Trophoblast cell (in vitro differentiated cells and primary cell): ENCODE measurements at regions not wholly inside any gene's neighbourhood (a gene's known extent, or its start where the extent isn't known, plus 50 kb on each side); places are given as distances from the start of the nearest gene placed in this dataset.

Source experiments
- DNase-seq, 2 donors: peaks; one replicate each; pipeline ENCODE4 v3.0.0-alpha.2; 2016
- H2AFZ ChIP-seq: 2 replicates; pipeline ENCODE4 v1.6.1; 2013; ENCODE audit warnings: low read length, moderate library complexity, mild to moderate bottlenecking; ENCODE audit not compliant: insufficient read depth, poor library complexity
- H2AK5ac ChIP-seq: 2 replicates; pipeline ENCODE4 v1.6.1; 2013; ENCODE audit warnings: mild to moderate bottlenecking, low read length
- H2BK120ac ChIP-seq: 2 replicates; pipeline ENCODE4 v1.6.1; 2013; ENCODE audit warnings: low read length, mild to moderate bottlenecking, moderate library complexity; ENCODE audit not compliant: insufficient read depth, poor library complexity
- H2BK12ac ChIP-seq: 2 replicates; pipeline ENCODE4 v1.6.1; 2013; ENCODE audit warnings: mild to moderate bottlenecking, low read length, moderate library complexity
- H2BK5ac ChIP-seq: 2 replicates; pipeline ENCODE4 v1.6.1; 2013; ENCODE audit warnings: low read length, low read depth, moderate library complexity, mild to moderate bottlenecking; ENCODE audit not compliant: poor library complexity
- H3K14ac ChIP-seq: 2 replicates; pipeline ENCODE4 v1.6.1; 2013; ENCODE audit warnings: mild to moderate bottlenecking, low read length
- H3K18ac ChIP-seq: 2 replicates; pipeline ENCODE4 v1.6.1; 2013; ENCODE audit warnings: mild to moderate bottlenecking, low read length
- H3K23ac ChIP-seq: 2 replicates; pipeline ENCODE4 v1.6.1; 2013; ENCODE audit warnings: low read length
- H3K27ac ChIP-seq: 2 replicates; pipeline ENCODE4 v1.5.1; 2013; ENCODE audit warnings: low read depth, mild to moderate bottlenecking, inconsistent platforms, low read length, moderate library complexity
- H3K27me3 ChIP-seq: 2 replicates; pipeline ENCODE4 v1.6.1; 2013; ENCODE audit warnings: inconsistent platforms, mild to moderate bottlenecking, low read length, moderate library complexity; ENCODE audit not compliant: insufficient read depth
- H3K36me3 ChIP-seq, 2 experiments: 1 replicate in 1 of 2; 2 replicates in 1 of 2; pipeline ENCODE4 v1.6.1; 2013; ENCODE audit warnings: low read length in 2 of 2, mild to moderate bottlenecking in 2 of 2, moderate library complexity in 1 of 2; ENCODE audit not compliant: insufficient read depth in 2 of 2, control insufficient read depth in 1 of 2
- H3K4ac ChIP-seq: 2 replicates; pipeline ENCODE4 v1.6.1; 2013; ENCODE audit warnings: low read depth, mild to moderate bottlenecking, low read length, moderate library complexity
- H3K4me1 ChIP-seq, 2 experiments: 1 replicate in 1 of 2; 2 replicates in 1 of 2; pipeline ENCODE4 v1.6.1; 2013; ENCODE audit warnings: low read length in 2 of 2, mild to moderate bottlenecking in 2 of 2, moderate library complexity in 1 of 2; ENCODE audit not compliant: insufficient read depth in 2 of 2, control insufficient read depth in 1 of 2
- H3K4me2 ChIP-seq: 2 replicates; pipeline ENCODE4 v1.6.1; 2013; ENCODE audit warnings: inconsistent platforms, mild to moderate bottlenecking, low read length, moderate library complexity
- H3K4me3 ChIP-seq: 2 replicates; pipeline ENCODE4 v1.5.1; 2013; ENCODE audit warnings: mild to moderate bottlenecking, low read depth, low read length, inconsistent platforms
- H3K79me1 ChIP-seq: one replicate; pipeline ENCODE4 v1.6.1; 2013; ENCODE audit warnings: low read length
- H3K79me2 ChIP-seq: 2 replicates; pipeline ENCODE4 v1.6.1; 2013; ENCODE audit warnings: low read length, mild to moderate bottlenecking; ENCODE audit not compliant: control insufficient read depth, insufficient read depth, poor library complexity
- H3K9ac ChIP-seq: 2 replicates; pipeline ENCODE4 v1.6.1; 2013; ENCODE audit warnings: mild to moderate bottlenecking, low read length
- H3K9me3 ChIP-seq: 2 replicates; pipeline ENCODE4 v1.6.1; 2013; ENCODE audit warnings: low read depth, mild to moderate bottlenecking, control low read depth, inconsistent platforms, low read length; ENCODE audit not compliant: insufficient read depth
- H4K12ac ChIP-seq: 2 replicates; pipeline ENCODE4 v1.6.1; 2013; ENCODE audit warnings: low read depth, mild to moderate bottlenecking, low read length, moderate library complexity
- H4K8ac ChIP-seq: 2 replicates; pipeline ENCODE4 v1.6.1; 2013; ENCODE audit warnings: low read depth, mild to moderate bottlenecking, low read length, moderate library complexity
- H4K91ac ChIP-seq: one replicate; pipeline ENCODE4 v1.6.1; 2013; ENCODE audit warnings: low read depth, mild to moderate bottlenecking, low read length, moderate library complexity
- WGBS: extraction: QIAGEN DNeasy Blood & Tissue Kit; methylation state at CpG from one replicate; pipeline ENCODE4 v1.1.7; 2013; ENCODE audit warnings: missing lambda C conversion rate; ENCODE audit not compliant: insufficient read length, insufficient coverage; ENCODE audit errors: extremely low coverage; 5-methylcytosine and 5-hydroxymethylcytosine counted together

GRCh38 chr2:128815248-128815647 is 496.6 kb upstream of the HS6ST1 start:
- no CpG with 5 or more reads among the region's 3 CpGs for WGBS
- Histone ChIP-seq H4K12ac (no peak overlapping the region), H2AFZ (no peak overlapping the region), H3K18ac (no peak overlapping the region), H3K27ac (no peak overlapping the region), H3K14ac (no peak overlapping the region), H3K9ac (no peak overlapping the region), H3K23ac (no peak overlapping the region), H3K4me1 (no peaks in the 10 kb centered on the region), H4K91ac (no peak overlapping the region), H3K4me3 (no peak overlapping the region), H3K79me2 (no peaks in the 10 kb centered on the region), H3K4me2 (no peak overlapping the region), H2BK120ac (no peak overlapping the region), H3K27me3 (no peaks in the 10 kb centered on the region), H2AK5ac (no peak overlapping the region), H3K79me1 (no peaks in the 10 kb centered on the region), H3K4ac (no peak overlapping the region), H2BK12ac (no peak overlapping the region), H3K9me3 (no peaks in the 10 kb centered on the region), H3K36me3 (no peaks in the 10 kb centered on the region), H4K8ac (no peak overlapping the region), H2BK5ac (no peak overlapping the region)
- no peak for DNase-seq

GRCh38 chr2:128817171-128817570 is 498.5 kb upstream of the HS6ST1 start:
- WGBS, result no CpG with 5 or more reads among the region's 5 CpGs
- no peak overlapping the region for H2AFZ ChIP-seq

GRCh38 chr2:128817813-128818212 is 499.1 kb upstream of the HS6ST1 start:
- DNase-seq, result no peak
- Histone ChIP-seq H3K18ac (no peak overlapping the region), H4K91ac (no peak overlapping the region), H3K23ac (no peak overlapping the region), H2BK120ac (no peak overlapping the region), H2BK5ac (no peak overlapping the region), H2AK5ac (no peak overlapping the region), H3K4me2 (no peak overlapping the region), H3K79me2 (no peaks in the 10 kb centered on the region), H2AFZ (no peak overlapping the region), H3K79me1 (no peaks in the 10 kb centered on the region), H3K4ac (no peak overlapping the region), H3K9ac (no peak overlapping the region), H2BK12ac (no peak overlapping the region), H3K4me1 (no peaks in the 10 kb centered on the region), H3K4me3 (no peak overlapping the region), H3K27ac (no peak overlapping the region), H4K8ac (no peak overlapping the region), H3K36me3 (no peaks in the 10 kb centered on the region), H3K9me3 (no peaks in the 10 kb centered on the region), H3K14ac (no peak overlapping the region), H4K12ac (no peak overlapping the region), H3K27me3 (no peaks in the 10 kb centered on the region)
- no CpG with 5 or more reads among the region's 6 CpGs for WGBS

More at GRCh38 chr2:128817171-128817570, 498.5 kb upstream of the HS6ST1 start:
- H3K18ac ChIP-seq, result no peak overlapping the region
- H3K27ac ChIP-seq, result no peak overlapping the region
- H3K4me1 ChIP-seq, result no peaks in the 10 kb centered on the region
- no peak overlapping the region for H2BK12ac ChIP-seq
- H3K4ac ChIP-seq, result no peak overlapping the region
- H2BK120ac ChIP-seq, result no peak overlapping the region
- H3K79me2 ChIP-seq, result no peaks in the 10 kb centered on the region
- no peak overlapping the region for H2BK5ac ChIP-seq
- no peaks in the 10 kb centered on the region for H3K27me3 ChIP-seq
- no peaks in the 10 kb centered on the region for H3K36me3 ChIP-seq
- no peak overlapping the region for H2AK5ac ChIP-seq
- H4K91ac ChIP-seq, result no peak overlapping the region
- no peak overlapping the region for H3K4me2 ChIP-seq
- H3K14ac ChIP-seq, result no peak overlapping the region
- no peak overlapping the region for H4K8ac ChIP-seq
- no peaks in the 10 kb centered on the region for H3K79me1 ChIP-seq
- H3K4me3 ChIP-seq, result no peak overlapping the region
- no peak for DNase-seq
- no peak overlapping the region for H3K23ac ChIP-seq
- no peaks in the 10 kb centered on the region for H3K9me3 ChIP-seq
- no peak overlapping the region for H4K12ac ChIP-seq
- H3K9ac ChIP-seq, result no peak overlapping the region

- no peak for DNase-seq
- no peak overlapping the region for H3K4ac ChIP-seq
- no peak overlapping the region for H2BK5ac ChIP-seq
- no peak overlapping the region for H4K8ac ChIP-seq
- no peak overlapping the region for H2AK5ac ChIP-seq
- H3K27ac ChIP-seq, result no peak overlapping the region
- H3K79me2 ChIP-seq, result no peaks in the 10 kb centered on the region
- H3K79me1 ChIP-seq, result no peaks in the 10 kb centered on the region
- no peak overlapping the region for H2BK12ac ChIP-seq
- no CpG with 5 or more reads among the region's 2 CpGs for WGBS
- no peak overlapping the region for H3K4me3 ChIP-seq
- H3K4me1 ChIP-seq, result no peaks in the 10 kb centered on the region
- no peak overlapping the region for H3K18ac ChIP-seq
- H3K9me3 ChIP-seq, result no peaks in the 10 kb centered on the region
- no peak overlapping the region for H3K14ac ChIP-seq
- H3K36me3 ChIP-seq, result no peaks in the 10 kb centered on the region
- no peak overlapping the region for H4K12ac ChIP-seq
- no peak overlapping the region for H2BK120ac ChIP-seq
- H4K91ac ChIP-seq, result no peak overlapping the region
- H3K27me3 ChIP-seq, result no peaks in the 10 kb centered on the region
- H3K9ac ChIP-seq, result no peak overlapping the region
- H3K23ac ChIP-seq, result no peak overlapping the region
- no peak overlapping the region for H2AFZ ChIP-seq
- H3K4me2 ChIP-seq, result no peak overlapping the region
Observed at GRCh38 chr2:128818248-128818647, 499.6 kb upstream of the HS6ST1 start.
